HG02885 (cell line): ENCODE measurements at regions not wholly inside any gene's neighbourhood (a gene's known extent, or its start where the extent isn't known, plus 50 kb on each side); places are given as distances from the start of the nearest gene placed in this dataset.

Experiments
- ATAC-seq: cut with Tn5 transposase; IDR thresholded peaks from one replicate; pipeline ENCODE4 v1.9.1; 2021; ENCODE audit warnings: mild to moderate bottlenecking; ENCODE audit not compliant: unreplicated experiment, poor library complexity

GRCh38 chr6:9112544-9112943 is 677.2 kb upstream of the SLC35B3 start:
- ATAC-seq = no peak

GRCh38 chr6:9103876-9104521 is 668.7 kb upstream of the SLC35B3 start:
- ATAC-seq = no peak

GRCh38 chr6:9101920-9102319 is 666.6 kb upstream of the SLC35B3 start:
- ATAC-seq = no peak

- ATAC-seq = no peak
These were observed 665.7 kb upstream of the SLC35B3 start for GRCh38 chr6:9100869-9101580.

GRCh38 chr6:9095729-9096128 is 660.4 kb upstream of the SLC35B3 start:
- ATAC-seq = no peak

- ATAC-seq = no peak
These were observed 659.8 kb upstream of the SLC35B3 start for GRCh38 chr6:9095137-9095536.

GRCh38 chr6:9089724-9090123 is 654.4 kb upstream of the SLC35B3 start:
- no peak for ATAC-seq

GRCh38 chr6:9087470-9087869 is 652.1 kb upstream of the SLC35B3 start:
- no peak for ATAC-seq

- no peak for ATAC-seq
These were observed 651.0 kb upstream of the SLC35B3 start for GRCh38 chr6:9086331-9086730.

- ATAC-seq = no peak
These were observed 650.3 kb upstream of the SLC35B3 start for GRCh38 chr6:9085709-9086070.

- no peak for ATAC-seq
These were observed 649.8 kb upstream of the SLC35B3 start for GRCh38 chr6:9085054-9085708.

GRCh38 chr6:9083108-9083507 is 647.8 kb upstream of the SLC35B3 start:
- ATAC-seq = no peak

- ATAC-seq = no peak
These were observed 631.4 kb upstream of the SLC35B3 start for GRCh38 chr6:9066726-9067125.

- no peak for ATAC-seq
These were observed 628.8 kb upstream of the SLC35B3 start for GRCh38 chr6:9064156-9064555.

GRCh38 chr6:9062596-9062995 is 627.3 kb upstream of the SLC35B3 start:
- no peak for ATAC-seq

- no peak for ATAC-seq
These were observed 622.6 kb upstream of the SLC35B3 start for GRCh38 chr6:9057937-9058336.

- no peak for ATAC-seq
These were observed 621.2 kb upstream of the SLC35B3 start for GRCh38 chr6:9056556-9056955.

GRCh38 chr6:9044426-9044825 is 609.1 kb upstream of the SLC35B3 start:
- ATAC-seq = no peak

GRCh38 chr6:9040718-9041117 is 605.4 kb upstream of the SLC35B3 start:
- ATAC-seq = no peak

GRCh38 chr6:9039258-9039657 is 603.9 kb upstream of the SLC35B3 start:
- ATAC-seq = no peak

- ATAC-seq = no peak
These were observed 592.7 kb upstream of the SLC35B3 start for GRCh38 chr6:9028086-9028485.
